NB4 (cell line): ENCODE measurements at regions not wholly inside any gene's neighbourhood (a gene's known extent, or its start where the extent isn't known, plus 50 kb on each side); places are given as distances from the start of the nearest gene placed in this dataset.

Source experiments
- DNase-seq: peaks from one replicate; pipeline ENCODE4 v3.0.0; 2010; ENCODE audit warnings: low read depth
- H3K4me3 ChIP-seq: one replicate; pipeline ENCODE4 v1.5.1; 2011; ENCODE audit warnings: mild to moderate bottlenecking, low read depth, low read length, moderate library complexity
- CTCF ChIP-seq: IDR thresholded peaks from one replicate; pipeline ENCODE4 v1.5.1; 2012; ENCODE audit warnings: low read depth, low read length
- MAX ChIP-seq: IDR thresholded peaks from 2 replicates; pipeline ENCODE4 v1.6.1; 2011; ENCODE audit warnings: low read depth, low read length
- MYC ChIP-seq: IDR thresholded peaks from 2 replicates; pipeline ENCODE4 v1.6.1; 2011; ENCODE audit warnings: low read depth, low read length
- POLR2A ChIP-seq: IDR thresholded peaks from 2 replicates; pipeline ENCODE4 v1.6.1; 2011; ENCODE audit warnings: mild to moderate bottlenecking; ENCODE audit not compliant: insufficient read length; ENCODE audit errors: extremely low read depth

DNA sequence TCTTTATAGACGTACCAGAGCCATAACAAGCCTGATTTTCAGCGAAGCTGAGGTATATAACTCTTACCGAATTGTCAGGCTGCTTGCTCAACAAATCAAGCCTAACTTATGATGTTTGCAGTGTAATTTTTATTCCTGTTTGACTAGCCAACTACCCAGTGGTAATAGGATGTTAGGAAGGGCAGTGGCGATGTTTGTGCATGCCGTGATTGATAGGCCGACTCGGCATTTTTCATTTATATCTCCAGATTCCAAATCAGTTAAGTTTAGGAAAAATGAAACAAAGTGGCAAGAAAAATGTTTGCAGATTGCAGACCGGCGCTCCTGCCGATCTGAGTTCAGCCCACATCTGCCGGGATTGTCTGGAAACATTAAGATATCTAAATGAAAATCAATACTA lies 401.6 kb upstream of the ZNF507 start:
- H3K4me3 ChIP-seq: no peak overlapping the region
- no peak for TF ChIP-seq POLR2A
- no peak for TF ChIP-seq MYC
- no peak for TF ChIP-seq CTCF
- TF ChIP-seq MAX: no peak
- no peak for DNase-seq

- no peak for DNase-seq
- H3K4me3 ChIP-seq: no peak overlapping the region
- TF ChIP-seq MYC: no peak
- TF ChIP-seq MAX: no peak
- TF ChIP-seq CTCF: no peak
- no peak for TF ChIP-seq POLR2A
Observed at GRCh38 chr19:31944326-31944725, 401.1 kb upstream of the ZNF507 start.

DNA sequence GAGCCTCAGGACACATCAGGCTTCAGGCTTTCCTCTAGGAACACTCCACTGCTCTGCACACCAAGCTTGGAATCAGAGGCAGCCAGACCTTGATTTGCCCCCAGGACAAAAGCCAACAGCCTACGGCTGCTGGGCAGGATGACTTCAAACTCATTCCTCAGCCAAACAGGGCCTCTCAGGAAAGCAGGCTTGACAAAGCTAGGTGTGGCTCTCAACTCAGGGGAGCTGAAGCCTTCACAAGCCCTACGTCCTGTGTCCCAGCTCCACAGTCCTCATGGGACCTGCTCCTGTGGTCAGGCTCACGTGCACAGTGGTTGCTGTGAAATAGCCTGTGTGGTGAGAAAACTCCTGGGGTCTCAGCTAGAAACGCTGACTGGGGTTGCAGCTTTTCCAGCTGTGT lies 398.9 kb upstream of the ZNF507 start:
- TF ChIP-seq MYC (no peak), CTCF (no peak), MAX (no peak)
- peak; percentile 6 for DNase-seq
- no peak overlapping the region for H3K4me3 ChIP-seq

DNA sequence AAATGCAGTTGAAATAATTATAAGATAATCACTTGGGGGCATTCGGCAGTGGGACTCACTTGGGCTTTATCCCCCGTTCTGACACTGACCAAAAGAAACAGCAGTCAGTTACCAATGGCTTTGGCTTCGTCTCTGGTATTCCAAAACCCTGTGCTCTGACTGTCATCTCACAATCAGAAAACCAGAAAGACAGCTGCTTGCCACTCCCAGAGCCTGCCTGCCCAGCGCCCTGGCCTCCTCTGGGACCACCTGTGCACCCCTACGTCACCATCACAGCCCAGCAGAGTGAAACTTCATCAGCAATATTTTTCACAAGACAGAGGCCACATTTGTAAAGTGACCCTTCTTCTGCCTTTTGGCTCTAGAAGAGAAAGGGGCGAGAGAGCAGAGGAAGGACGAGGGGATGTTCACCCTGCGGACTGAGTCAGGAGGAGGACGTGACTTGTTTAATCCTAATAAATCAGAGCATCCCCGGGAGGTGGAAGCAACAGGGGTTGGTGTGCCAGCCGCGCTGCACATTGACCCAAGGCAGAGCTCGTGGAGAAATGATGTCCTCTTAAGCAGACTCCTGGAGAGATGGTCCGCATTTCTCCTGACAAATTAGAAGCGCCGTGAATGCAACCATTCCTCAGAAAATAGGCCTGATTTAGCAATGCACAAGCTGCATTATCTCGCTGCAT lies 397.8 kb upstream of the ZNF507 start:
- DNase-seq: no peak
- no peak for TF ChIP-seq MYC
- no peak overlapping the region for H3K4me3 ChIP-seq

DNA sequence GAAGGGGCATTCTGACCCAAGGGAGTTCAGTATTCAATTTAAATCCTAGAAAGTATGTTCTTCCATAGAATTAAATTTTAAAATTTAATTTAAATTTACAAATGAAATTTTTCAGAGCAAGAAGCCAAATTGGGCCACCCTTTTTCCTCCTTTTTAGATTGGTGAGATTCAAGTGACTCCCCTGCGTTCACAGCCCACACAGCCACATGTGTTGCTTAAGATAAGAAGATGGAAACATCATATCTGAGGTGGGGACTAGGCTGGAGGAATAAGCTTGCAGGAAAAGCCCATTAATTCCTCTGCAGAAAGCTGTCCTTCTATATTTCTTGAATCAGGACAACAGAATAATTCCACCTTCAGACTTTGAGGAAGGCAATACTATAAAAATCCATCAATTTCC lies 392.7 kb upstream of the ZNF507 start:
- TF ChIP-seq POLR2A: no peak
- TF ChIP-seq MAX: no peak
- TF ChIP-seq MYC: no peak
- TF ChIP-seq CTCF: no peak
- DNase-seq: no peak

GRCh38 chr19:31955061-31955460 lies 390.3 kb upstream of the ZNF507 start:
- H3K4me3 ChIP-seq: no peak overlapping the region
- TF ChIP-seq CTCF (no peak), MYC (no peak), MAX (no peak), POLR2A (no peak)
- no peak for DNase-seq

More for the DNA sequence above, 392.7 kb upstream of the ZNF507 start:
- no peak overlapping the region for H3K4me3 ChIP-seq
